HG03442 (cell line): ENCODE measurements at regions not wholly inside any gene's neighbourhood (a gene's known extent, or its start where the extent isn't known, plus 50 kb on each side); places are given as distances from the start of the nearest gene placed in this dataset.

Experiments used
- ATAC-seq: cut with Tn5 transposase; IDR thresholded peaks from one replicate; pipeline ENCODE4 v1.9.1; 2021; ENCODE audit warnings: mild to moderate bottlenecking, moderate library complexity; ENCODE audit not compliant: unreplicated experiment

GRCh38 chr5:110064603-110065268, 375.0 kb downstream of the MAN2A1 start:
- ATAC-seq = no peak

GRCh38 chr5:110070836-110071235, 381.1 kb downstream of the MAN2A1 start:
- no peak for ATAC-seq

GRCh38 chr5:110072651-110073050, 382.9 kb downstream of the MAN2A1 start:
- ATAC-seq = no peak

GRCh38 chr5:110073534-110073933, 383.8 kb downstream of the MAN2A1 start:
- ATAC-seq = no peak

GRCh38 chr5:110075656-110076055, 385.9 kb downstream of the MAN2A1 start:
- no peak for ATAC-seq

GRCh38 chr5:110077147-110077546, 387.4 kb downstream of the MAN2A1 start:
- ATAC-seq = no peak

GRCh38 chr5:110082194-110082593, 392.5 kb downstream of the MAN2A1 start:
- no peak for ATAC-seq

GRCh38 chr5:110082863-110083262, 393.1 kb downstream of the MAN2A1 start:
- no peak for ATAC-seq

- ATAC-seq = no peak
These were observed 396.1 kb downstream of the MAN2A1 start for GRCh38 chr5:110085826-110086225.

GRCh38 chr5:110086658-110087388, 397.1 kb downstream of the MAN2A1 start:
- ATAC-seq = no peak

GRCh38 chr5:110087829-110088228, 398.1 kb downstream of the MAN2A1 start:
- ATAC-seq = no peak

GRCh38 chr5:110088676-110089436, 399.1 kb downstream of the MAN2A1 start:
- ATAC-seq = no peak

- no peak for ATAC-seq
These were observed 403.4 kb downstream of the MAN2A1 start for GRCh38 chr5:110092955-110093785.

GRCh38 chr5:110094109-110094508, 404.4 kb downstream of the MAN2A1 start:
- ATAC-seq = no peak

- no peak for ATAC-seq
These were observed 404.8 kb downstream of the MAN2A1 start for GRCh38 chr5:110094548-110094947.

GRCh38 chr5:110096419-110096818, 406.7 kb downstream of the MAN2A1 start:
- no peak for ATAC-seq

GRCh38 chr5:110099572-110099971, 409.8 kb downstream of the MAN2A1 start:
- no peak for ATAC-seq

GRCh38 chr5:110103081-110103480, 413.4 kb downstream of the MAN2A1 start:
- ATAC-seq = no peak

- no peak for ATAC-seq
These were observed 414.5 kb downstream of the MAN2A1 start for GRCh38 chr5:110104060-110104725.
